Panc1 (cell line): ENCODE measurements at regions not wholly inside any gene's neighbourhood (a gene's known extent, or its start where the extent isn't known, plus 50 kb on each side); places are given as distances from the start of the nearest gene placed in this dataset.

ENCODE experiments used
- TF ChIP-seq, protein P1 (sequence below): fragments of 450-650 bp; IDR thresholded peaks from 2 replicates; pipeline ENCODE4 v1.5.1; 2017; ENCODE audit warnings: mild to moderate bottlenecking
- TF ChIP-seq, protein P2 (sequence below), 2 experiments: IDR thresholded peaks; 2 replicates each; pipeline ENCODE4 v1.6.1; 2011 to 2012; ENCODE audit warnings: low read depth in 2 of 2, control low read depth in 1 of 2, low read length in 1 of 2, mild to moderate bottlenecking in 1 of 2, moderate library complexity in 1 of 2; ENCODE audit not compliant: insufficient read depth in 1 of 2

DNA sequence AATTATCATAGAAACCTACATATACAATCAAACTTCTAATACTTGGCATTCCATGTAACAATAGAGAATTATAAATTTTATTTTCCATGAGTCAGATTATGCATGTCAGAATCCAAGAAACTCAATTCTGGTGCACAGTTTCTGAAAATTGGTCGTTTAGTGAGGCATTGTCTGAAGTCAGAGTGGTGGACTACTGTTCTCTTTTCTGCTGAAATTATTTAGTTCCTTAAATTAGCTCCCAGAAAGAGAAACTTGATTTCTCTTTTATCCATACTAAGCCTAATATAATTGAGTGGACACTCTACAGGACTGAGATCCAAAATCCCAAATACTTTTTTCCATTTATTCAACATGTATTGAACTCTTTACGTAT lies 265.5 kb downstream of the ALDH8A1 start:
- TF ChIP-seq, protein P1, sequence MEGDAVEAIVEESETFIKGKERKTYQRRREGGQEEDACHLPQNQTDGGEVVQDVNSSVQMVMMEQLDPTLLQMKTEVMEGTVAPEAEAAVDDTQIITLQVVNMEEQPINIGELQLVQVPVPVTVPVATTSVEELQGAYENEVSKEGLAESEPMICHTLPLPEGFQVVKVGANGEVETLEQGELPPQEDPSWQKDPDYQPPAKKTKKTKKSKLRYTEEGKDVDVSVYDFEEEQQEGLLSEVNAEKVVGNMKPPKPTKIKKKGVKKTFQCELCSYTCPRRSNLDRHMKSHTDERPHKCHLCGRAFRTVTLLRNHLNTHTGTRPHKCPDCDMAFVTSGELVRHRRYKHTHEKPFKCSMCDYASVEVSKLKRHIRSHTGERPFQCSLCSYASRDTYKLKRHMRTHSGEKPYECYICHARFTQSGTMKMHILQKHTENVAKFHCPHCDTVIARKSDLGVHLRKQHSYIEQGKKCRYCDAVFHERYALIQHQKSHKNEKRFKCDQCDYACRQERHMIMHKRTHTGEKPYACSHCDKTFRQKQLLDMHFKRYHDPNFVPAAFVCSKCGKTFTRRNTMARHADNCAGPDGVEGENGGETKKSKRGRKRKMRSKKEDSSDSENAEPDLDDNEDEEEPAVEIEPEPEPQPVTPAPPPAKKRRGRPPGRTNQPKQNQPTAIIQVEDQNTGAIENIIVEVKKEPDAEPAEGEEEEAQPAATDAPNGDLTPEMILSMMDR: no peak
- TF ChIP-seq, protein P2, sequence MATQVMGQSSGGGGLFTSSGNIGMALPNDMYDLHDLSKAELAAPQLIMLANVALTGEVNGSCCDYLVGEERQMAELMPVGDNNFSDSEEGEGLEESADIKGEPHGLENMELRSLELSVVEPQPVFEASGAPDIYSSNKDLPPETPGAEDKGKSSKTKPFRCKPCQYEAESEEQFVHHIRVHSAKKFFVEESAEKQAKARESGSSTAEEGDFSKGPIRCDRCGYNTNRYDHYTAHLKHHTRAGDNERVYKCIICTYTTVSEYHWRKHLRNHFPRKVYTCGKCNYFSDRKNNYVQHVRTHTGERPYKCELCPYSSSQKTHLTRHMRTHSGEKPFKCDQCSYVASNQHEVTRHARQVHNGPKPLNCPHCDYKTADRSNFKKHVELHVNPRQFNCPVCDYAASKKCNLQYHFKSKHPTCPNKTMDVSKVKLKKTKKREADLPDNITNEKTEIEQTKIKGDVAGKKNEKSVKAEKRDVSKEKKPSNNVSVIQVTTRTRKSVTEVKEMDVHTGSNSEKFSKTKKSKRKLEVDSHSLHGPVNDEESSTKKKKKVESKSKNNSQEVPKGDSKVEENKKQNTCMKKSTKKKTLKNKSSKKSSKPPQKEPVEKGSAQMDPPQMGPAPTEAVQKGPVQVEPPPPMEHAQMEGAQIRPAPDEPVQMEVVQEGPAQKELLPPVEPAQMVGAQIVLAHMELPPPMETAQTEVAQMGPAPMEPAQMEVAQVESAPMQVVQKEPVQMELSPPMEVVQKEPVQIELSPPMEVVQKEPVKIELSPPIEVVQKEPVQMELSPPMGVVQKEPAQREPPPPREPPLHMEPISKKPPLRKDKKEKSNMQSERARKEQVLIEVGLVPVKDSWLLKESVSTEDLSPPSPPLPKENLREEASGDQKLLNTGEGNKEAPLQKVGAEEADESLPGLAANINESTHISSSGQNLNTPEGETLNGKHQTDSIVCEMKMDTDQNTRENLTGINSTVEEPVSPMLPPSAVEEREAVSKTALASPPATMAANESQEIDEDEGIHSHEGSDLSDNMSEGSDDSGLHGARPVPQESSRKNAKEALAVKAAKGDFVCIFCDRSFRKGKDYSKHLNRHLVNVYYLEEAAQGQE (IDR thresholded peaks at IDR 0.05; ENCODE audit: insufficient read depth in 1 of 2, low read depth in 2 of 2, low read length in 1 of 2): no peak
